ENCODE measurements at regions not wholly inside any gene's neighbourhood (a gene's known extent, or its start where the extent isn't known, plus 50 kb on each side); places are given as distances from the start of the nearest gene placed in this dataset.
"Not testable (repeated sequence)": the region's sequence is repeated elsewhere in the genome, so short reads cannot be mapped to it uniquely, and the experiment has no call there.

GRCh38 chr18:70535041-70535440 lies 246.2 kb downstream of the SOCS6 start:
- DNase-seq = no peak

- not testable (repeated sequence) for DNase-seq
Observed at GRCh38 chr18:70525322-70525721, 236.5 kb downstream of the SOCS6 start.

GRCh38 chr18:70523792-70524182 lies 234.9 kb downstream of the SOCS6 start:
- DNase-seq = no peak

DNA sequence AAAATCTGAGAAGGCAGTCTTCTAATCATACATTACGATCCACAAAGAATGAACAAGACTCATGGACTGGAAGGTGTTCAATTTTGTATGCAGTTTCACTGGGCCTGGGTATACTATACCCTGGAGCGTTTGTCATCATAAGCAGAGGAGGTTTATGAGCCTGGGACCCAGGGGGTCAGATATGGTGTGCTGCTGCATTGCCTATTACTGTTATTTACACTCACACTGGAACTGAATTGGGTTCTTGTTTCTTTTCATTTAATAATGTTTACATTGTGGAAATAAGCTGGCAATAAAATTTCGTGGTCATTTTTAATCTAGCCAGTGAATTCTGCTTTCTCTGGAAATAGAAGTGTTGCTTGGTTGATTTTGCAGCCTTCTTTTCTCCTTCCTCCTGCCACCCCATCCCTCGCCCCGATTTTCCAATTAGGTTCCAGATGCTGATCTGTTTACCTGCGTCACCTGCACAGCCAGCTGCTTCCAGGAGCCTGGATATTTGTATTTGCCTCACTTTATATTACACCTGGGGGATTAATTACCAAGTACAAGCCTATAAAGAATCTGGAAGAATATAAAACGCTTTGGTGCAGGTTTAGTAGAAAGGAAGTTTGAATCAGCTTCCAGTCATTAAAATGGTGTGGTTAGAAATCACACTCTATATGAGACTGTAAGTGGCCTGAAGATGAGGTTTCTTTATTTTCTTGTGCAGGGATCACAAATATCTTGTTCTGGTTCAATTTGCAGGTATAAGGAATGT lies 234.4 kb downstream of the SOCS6 start:
- no peak for DNase-seq

DNA sequence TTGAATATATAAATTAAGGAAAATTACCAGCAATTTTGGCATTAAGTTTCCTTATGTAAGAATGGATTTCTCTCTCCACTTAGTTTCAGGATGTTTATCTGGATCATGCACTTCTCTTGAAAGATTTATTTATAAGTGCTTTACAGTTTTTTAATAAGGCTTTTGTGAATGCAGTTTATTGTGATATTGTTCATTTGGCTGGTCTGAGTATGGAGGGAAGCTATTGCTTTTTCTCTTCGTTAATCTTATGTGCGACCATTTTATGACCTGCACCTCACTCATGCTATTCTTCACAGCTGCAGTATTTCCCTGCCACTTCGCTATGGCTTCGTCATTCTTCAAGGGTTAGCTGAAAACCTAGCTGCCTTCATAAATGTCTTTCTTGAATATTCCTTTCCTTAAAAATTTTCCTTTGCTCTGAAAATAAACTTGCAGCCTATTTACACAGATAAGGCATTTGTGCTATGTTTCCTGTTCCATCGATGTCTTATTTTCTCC lies 233.4 kb downstream of the SOCS6 start:
- DNase-seq = no peak

GRCh38 chr18:70520867-70521266 lies 232.0 kb downstream of the SOCS6 start:
- DNase-seq = no peak

- DNase-seq = no peak
Observed at GRCh38 chr18:70513502-70514171, 224.8 kb downstream of the SOCS6 start.

- DNase-seq = no peak
Observed at GRCh38 chr18:70507970-70508369, 219.1 kb downstream of the SOCS6 start.

GRCh38 chr18:70506511-70506910 lies 217.7 kb downstream of the SOCS6 start:
- no peak for DNase-seq

DNA sequence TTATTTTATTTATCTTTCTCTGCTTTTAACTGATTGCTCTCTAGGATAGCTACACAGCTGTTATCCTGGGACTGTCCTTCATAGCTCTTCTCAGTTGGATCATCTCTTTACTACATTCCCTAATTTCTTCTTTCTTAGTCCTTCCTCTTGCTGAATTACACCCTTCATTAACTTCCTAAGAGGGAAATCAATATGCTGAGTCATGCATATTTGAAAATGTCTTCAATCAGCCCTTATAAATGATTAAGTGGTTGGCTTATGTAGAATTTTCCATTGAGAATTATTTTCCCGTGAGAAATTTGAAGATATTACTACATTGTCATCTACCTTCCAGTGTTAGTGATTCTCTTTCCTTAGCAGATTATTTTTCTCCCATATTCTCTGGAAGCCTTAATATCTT lies 214.2 kb downstream of the SOCS6 start:
- DNase-seq = no peak

- DNase-seq = no peak
Observed at GRCh38 chr18:70501358-70501757, 212.5 kb downstream of the SOCS6 start.

DNA sequence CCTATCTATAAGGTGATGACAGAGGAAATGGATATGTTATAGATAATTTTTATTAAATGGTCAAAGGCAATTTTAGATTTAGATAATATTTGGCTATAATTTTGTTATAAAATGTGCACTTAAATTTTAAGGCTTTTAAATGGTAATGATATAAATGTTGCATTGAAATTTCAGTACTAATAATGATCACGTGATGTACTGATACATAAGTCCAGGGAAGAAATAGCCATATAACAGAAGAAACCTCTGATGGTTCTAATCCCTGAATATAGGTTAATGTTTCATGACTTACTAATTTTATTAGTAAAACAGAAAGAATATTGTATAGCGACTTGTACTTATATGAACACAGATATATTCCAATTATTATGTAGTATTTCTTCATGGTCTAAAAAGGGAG lies 211.9 kb downstream of the SOCS6 start:
- DNase-seq = no peak

GRCh38 chr18:70499218-70499691 lies 210.4 kb downstream of the SOCS6 start:
- DNase-seq = no peak

DNA sequence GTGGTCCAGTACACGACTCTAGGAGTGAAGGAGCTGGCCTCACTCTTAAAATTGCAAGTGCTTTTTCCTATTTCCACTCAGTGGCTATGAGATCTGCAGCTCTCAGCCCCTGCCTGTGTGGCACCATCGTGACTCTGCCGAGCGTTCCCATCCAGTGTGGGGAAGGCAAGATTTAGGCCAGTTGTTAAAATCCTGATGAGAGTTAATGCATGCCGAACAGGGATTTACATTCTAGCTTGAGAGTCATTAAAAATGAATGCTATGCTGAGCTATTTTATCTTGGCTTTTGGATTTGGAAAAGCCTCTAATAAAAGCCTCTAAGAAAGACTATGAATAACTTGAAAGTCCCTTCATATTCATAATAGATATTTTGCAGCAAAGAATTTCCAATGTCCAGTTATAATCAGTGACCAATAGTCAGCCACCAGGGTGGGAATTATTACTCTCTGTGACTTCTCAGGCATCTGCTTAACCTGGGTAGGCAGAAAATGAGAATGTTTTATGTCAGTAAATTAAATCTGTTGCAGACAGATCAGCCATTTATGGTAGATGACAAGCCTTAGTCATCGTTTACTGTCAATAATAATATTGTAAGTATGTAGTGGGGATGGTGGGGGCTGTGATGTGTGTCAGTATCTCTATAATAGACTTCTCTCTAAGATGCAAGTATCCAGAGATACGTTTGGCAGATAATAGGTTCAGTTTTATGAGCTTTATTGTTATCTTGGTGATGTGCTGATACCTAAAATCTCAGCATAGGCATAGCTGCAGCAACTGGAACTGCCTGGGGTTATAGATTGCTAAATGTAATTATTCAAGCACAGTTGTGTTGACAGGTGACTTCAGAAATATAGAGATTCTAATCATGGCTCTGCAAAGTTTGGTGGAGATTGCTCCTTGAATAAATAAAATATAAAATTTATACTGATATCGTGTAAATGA lies 207.8 kb downstream of the SOCS6 start:
- DNase-seq = no peak

- no peak for DNase-seq
Observed at GRCh38 chr18:70494524-70494923, 205.7 kb downstream of the SOCS6 start.

- DNase-seq = no peak
Observed at GRCh38 chr18:70493461-70493860, 204.6 kb downstream of the SOCS6 start.

- peak; percentile 60 for DNase-seq
Observed at GRCh38 chr18:70491734-70492348, 203.0 kb downstream of the SOCS6 start.

DNA sequence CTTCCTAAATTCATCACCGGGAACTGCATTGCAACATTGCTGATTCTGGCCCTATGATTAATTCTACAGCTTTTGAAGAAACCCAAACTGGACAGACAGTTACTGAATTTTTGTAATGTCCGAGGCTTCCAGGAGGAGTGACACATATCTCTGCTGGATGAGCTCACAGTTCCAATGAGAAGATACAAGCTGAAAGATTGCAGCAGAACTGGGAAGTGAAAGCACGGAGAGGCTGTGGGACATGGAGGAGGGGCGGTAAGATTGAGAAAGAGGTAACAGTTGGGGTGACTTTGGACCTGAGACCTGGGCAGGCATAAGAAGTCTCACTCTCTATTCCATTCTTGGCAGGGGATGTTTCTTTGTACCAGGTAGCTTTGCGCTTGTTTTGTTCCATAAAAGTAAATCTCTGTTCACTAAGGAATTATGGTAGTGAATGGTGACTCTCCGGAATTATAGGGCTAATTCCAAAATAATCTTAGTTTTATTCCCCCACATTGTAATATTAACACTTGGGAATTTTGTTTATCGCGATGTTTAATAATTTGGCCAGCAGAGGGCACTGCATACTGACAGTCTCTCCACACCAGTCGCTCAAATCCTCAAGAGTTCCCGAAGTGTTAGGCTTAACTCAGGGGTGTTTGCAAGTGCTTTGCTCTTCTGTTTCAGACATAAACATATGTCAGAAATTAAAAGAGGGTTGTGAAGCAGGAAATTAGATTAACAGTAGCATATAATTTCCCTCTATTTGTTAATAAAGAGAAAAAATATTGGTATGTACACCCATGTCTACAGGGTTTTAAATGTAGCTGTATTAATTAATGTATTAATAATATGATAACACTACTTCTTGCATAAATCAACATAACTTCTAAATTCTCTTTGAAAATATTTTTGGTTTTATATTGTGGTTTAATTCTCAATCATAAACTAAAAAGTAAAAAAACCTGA lies 201.4 kb downstream of the SOCS6 start:
- DNase-seq = peak; percentile 45

DNA sequence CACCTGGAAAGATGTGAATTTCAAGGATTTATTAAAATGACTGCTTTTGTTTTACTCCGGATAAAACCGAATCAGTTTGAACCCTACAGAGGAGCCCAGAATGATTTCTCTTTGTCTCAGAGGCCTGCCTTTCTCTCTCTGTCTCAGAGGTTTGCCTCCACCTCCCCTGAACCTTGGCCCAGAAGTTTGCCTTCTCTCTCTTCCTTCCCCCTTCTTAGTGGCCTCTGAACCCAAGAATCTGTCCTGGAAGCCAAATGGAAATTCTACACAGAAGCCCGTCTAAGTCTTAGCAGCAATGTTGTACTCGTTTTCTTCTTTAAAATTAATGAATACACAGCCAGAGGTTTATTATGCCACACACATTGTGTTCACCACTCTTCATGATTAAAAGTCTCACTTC lies 200.7 kb downstream of the SOCS6 start:
- DNase-seq = no peak

- DNase-seq = no peak
Observed at GRCh38 chr18:70469916-70470315, 181.1 kb downstream of the SOCS6 start.

- DNase-seq = no peak
Observed at GRCh38 chr18:70468861-70469547, 180.2 kb downstream of the SOCS6 start.

Measured in activated CD4-positive, alpha-beta T cell treated with anti-CD3 and anti-CD28 coated beads, Interleukin-2, Interleukin-6, amounts not matched to agents 100 ng/mL and 50 ng/mL, durations not matched to agents 16 hours and 8 hours (primary cell).